ENCODE measurements at regions not wholly inside any gene's neighbourhood (a gene's known extent, or its start where the extent isn't known, plus 50 kb on each side); places are given as distances from the start of the nearest gene placed in this dataset.

DNA sequence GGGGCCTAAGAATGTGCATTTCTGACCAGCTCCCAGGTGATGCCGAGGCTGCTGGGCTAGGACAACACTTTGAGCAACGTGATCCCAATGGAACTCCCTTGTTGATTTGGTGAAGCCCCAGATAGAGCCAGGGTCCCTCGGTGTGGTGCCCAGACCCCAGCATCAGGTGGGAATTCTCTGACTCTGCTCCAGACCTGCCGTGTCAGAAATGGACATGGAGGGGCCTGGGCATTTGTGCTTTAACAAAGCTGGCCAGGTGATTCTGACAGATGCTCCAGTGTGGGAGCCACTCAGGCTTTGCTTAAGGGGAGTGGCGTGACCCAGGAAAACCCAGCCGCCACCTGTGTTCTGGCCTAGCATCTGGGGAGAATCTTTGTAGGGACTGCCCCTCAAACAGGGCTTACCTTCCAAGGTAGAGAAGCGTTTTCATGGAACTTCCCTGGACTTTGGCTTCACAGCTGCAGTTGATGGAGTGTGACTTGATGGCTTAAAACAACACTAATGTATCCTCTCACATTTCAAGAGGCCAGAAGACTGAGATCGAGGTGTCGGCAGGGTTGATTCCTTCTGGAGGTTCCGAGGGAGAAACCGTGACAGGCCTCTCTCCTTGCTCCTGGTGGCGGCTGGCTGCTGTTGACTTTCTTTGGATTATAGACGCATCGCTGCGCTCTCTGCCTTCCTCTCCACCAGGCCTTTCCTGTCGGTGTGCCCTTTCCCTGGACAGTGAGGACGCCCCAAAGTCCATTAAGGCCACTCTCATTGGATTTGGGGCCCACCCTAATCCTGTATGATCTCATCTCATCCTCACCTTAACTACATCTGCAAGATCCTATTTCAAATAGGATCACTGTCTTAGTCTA lies 57.0 kb upstream of the HDAC4 start:
- no peak for ATAC-seq
- DNase-seq (ENCODE audit: missing footprints), result peak; percentile 32
- intact Hi-C loops (cut with DNase I), result no loop called here

DNA sequence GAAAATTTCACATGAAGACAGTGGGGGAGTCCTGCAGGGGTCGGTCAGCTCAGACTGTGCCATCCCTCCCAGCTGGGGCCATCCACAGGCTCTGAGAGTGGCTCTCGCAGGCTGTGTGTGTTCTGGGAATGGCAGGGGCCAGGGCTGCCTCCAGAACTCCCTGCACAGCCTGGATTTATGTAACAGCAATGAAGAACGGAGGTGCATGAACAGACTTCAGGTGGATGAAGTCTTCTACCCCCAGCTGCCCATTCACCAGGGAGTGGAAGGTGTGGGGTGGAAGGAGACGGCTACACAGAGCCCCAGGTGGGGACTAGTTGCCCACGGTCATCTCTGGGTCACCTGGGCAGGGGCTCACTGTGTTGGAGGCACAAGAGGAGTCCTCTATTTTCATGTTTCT lies 56.1 kb upstream of the HDAC4 start:
- DNase-seq (ENCODE audit: missing footprints) (peak; percentile 42), ATAC-seq (no peak)
- intact Hi-C loops (cut with DNase I), result no loop called here

DNA sequence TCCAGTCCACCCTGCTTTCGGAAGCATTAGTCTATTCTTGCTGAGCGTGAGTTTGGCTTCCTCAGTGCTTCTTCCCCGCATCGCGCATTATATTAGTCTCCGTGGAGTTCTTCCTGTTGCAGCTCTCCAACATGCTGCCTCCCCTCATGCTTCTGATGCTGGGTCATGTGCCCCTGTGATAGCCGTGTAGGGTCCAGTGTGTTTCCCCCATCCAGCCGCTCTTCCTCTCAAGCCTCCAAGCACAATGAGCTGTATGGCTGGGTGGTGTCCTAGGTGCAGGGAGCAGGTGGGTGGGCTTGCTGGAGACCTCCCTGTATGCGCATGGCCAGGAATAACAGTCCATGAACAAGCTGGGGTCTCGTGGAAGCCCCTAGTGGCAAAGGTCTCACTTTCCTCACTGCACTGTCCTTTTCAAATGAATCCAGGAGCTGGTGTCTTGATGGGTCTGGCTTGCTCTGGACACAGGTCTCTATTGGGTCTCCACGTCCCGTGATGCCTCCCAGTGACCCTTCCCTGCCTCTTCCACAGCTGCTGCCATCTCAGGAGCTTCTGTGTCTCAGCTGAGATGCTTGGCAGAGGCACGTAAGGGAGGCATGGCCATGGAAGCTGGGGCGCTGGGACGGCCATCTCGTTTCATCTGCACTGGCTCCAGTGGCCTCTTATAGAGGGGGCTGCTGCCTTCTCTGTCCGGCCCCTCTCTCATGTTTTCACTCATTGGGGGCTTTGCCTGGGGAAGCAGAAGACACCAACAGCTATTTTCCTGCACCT lies 54.8 kb upstream of the HDAC4 start:
- intact Hi-C loops (cut with DNase I), result no loop called here
- DNase-seq (ENCODE audit: missing footprints) (no peak), ATAC-seq (no peak)

DNA sequence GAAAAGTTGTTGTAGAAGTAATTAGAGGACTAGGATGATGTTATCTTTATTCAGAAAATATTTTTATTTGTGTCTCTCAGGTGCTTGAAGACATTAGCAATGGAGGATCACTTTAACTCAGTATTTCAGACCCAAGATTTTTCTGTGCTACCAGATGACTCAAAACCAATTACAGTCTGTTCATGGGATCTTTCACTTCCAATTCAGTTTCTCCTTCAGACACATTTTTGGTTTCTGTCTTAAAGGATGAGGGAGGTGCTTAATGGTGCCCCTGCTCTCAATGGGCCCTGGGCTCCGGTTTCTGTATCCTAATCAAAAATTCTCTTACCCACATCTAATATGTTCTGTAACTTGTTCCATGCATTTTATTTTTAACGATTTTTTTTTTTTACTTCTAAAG lies 53.7 kb upstream of the HDAC4 start:
- intact Hi-C loops (cut with DNase I), result no loop called here
- ATAC-seq, result no peak

More for the DNA sequence above, 53.7 kb upstream of the HDAC4 start:
- DNase-seq (ENCODE audit: missing footprints), result no peak

Measured in Right ventricle myocardium inferior (tissue), 1 donor.